Ectodermal cell (in vitro differentiated cells): ENCODE measurements at regions not wholly inside any gene's neighbourhood (a gene's known extent, or its start where the extent isn't known, plus 50 kb on each side); places are given as distances from the start of the nearest gene placed in this dataset.

ENCODE experiments used
- H3K27ac ChIP-seq: 2 replicates; pipeline ENCODE4 v1.7.0; 2013; ENCODE audit warnings: mild to moderate bottlenecking, low read depth, low read length; ENCODE audit not compliant: insufficient read depth, poor library complexity, severe bottlenecking
- H3K27me3 ChIP-seq: 2 replicates; pipeline ENCODE4 v1.7.0; 2013; ENCODE audit warnings: mild to moderate bottlenecking, low read length; ENCODE audit not compliant: insufficient read depth, control insufficient read depth, poor library complexity, severe bottlenecking
- H3K36me3 ChIP-seq: one replicate; pipeline ENCODE4 v1.7.0; 2013; ENCODE audit warnings: low read length; ENCODE audit not compliant: control insufficient read depth, insufficient read depth
- H3K4me1 ChIP-seq: one replicate; pipeline ENCODE4 v1.7.0; 2013; ENCODE audit warnings: low read length; ENCODE audit not compliant: control insufficient read depth, insufficient read depth
- H3K4me3 ChIP-seq: 2 replicates; pipeline ENCODE4 v1.7.0; 2013; ENCODE audit warnings: low read depth, low read length, control low read depth; ENCODE audit not compliant: insufficient read depth
- H3K9me3 ChIP-seq: 2 replicates; pipeline ENCODE4 v1.7.0; 2013; ENCODE audit warnings: mild to moderate bottlenecking, low read length, moderate library complexity; ENCODE audit not compliant: control insufficient read depth
- WGBS, 2 experiments: methylation state at CpG; one replicate each; pipeline ENCODE4 v1.1.7; 2013; ENCODE audit warnings: missing lambda C conversion rate in 2 of 2; 5-methylcytosine and 5-hydroxymethylcytosine counted together

- Histone ChIP-seq H3K4me3 (no peak overlapping the region), H3K9me3 (no peaks in the 10 kb centered on the region), H3K27ac (no peak overlapping the region), H3K4me1 (no peaks in the 10 kb centered on the region), H3K36me3 (no peaks in the 10 kb centered on the region), H3K27me3 (peaks cover 12% of the 10 kb centered on the region)
- WGBS, 2 experiments: 86 to 87% methylated on average over 2 of the region's 2 CpGs
These were observed 383.5 kb downstream of the MATN1 start for GRCh38 chr1:30339866-30340265.

- no peak overlapping the region for H3K4me3 ChIP-seq
- H3K27ac ChIP-seq: no peak overlapping the region
- H3K9me3 ChIP-seq: no peaks in the 10 kb centered on the region
- H3K36me3 ChIP-seq: no peaks in the 10 kb centered on the region
- peaks cover 12% of the 10 kb centered on the region for H3K27me3 ChIP-seq
- H3K4me1 ChIP-seq: no peaks in the 10 kb centered on the region
- WGBS, 2 experiments: 88 to 92% methylated on average over 2 of the region's 2 CpGs
These were observed 384.6 kb downstream of the MATN1 start for GRCh38 chr1:30338765-30339164.

DNA sequence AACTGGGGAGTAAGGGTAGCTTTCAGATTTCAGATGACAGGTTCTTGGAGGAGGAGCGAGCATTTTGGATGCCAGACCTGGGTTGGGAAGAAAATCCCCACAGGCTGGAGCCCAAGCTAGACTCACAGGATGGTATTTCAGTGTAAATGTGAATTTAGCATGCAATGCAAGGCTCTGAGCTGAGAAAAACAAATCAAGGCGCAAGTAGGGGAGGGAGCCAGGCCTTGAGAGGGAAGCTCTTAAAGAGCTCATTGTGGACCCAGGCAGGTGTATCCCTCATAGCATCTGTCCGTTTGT is 386.1 kb downstream of the MATN1 start:
- no peak overlapping the region for H3K27ac ChIP-seq
- no peaks in the 10 kb centered on the region for H3K4me1 ChIP-seq
- H3K36me3 ChIP-seq: no peaks in the 10 kb centered on the region
- WGBS, 2 experiments: 76 to 82% methylated on average over 3 of the region's 3 CpGs
- H3K9me3 ChIP-seq: no peaks in the 10 kb centered on the region
- H3K27me3 ChIP-seq: peaks cover 4% of the 10 kb centered on the region
- H3K4me3 ChIP-seq: no peak overlapping the region

DNA sequence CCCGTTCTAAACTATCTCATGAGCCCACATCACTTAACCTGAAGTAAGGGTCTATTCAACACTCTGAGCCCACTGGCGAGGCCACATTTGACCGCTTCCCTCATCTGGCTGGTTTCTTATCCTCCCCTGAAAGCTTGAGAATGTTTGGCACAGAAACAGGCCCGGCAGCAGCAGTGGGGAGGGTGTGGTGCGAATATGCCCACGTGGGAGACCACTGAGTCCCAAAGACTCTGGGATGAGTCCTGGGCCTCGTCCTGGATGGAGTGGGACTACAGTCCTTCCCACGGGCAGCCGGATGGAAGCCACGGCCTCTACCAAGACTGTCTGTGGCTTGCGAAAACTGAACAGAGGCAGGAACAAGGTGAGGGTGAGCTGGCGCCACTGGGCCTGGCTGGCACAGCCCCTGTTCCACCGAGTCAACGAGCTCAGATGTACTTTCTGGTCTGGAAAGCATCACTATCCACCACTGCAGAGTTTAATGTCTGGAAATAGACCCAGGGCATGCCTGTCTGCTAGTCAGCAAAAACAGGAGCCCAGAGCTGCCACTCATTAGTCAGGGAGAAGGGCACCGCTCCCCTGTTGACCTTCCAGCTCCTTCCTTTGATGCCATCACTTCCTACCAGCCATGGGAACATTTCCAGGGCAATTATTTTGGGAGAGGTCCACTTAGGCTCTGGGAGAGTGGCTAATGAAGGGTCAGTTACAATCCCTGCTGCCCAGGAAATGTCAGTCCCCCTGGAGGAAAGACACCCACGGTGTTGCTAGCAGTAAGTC is 386.6 kb downstream of the MATN1 start:
- Histone ChIP-seq H3K4me1 (no peaks in the 10 kb centered on the region), H3K4me3 (no peak overlapping the region)
- WGBS, 2 experiments: 79 to 81% methylated on average over 16 of the region's 16 CpGs

GRCh38 chr1:30335997-30336390 is 387.4 kb downstream of the MATN1 start:
- Histone ChIP-seq H3K27me3 (no peaks in the 10 kb centered on the region), H3K4me3 (no peak overlapping the region), H3K36me3 (no peaks in the 10 kb centered on the region), H3K27ac (no peak overlapping the region), H3K4me1 (no peaks in the 10 kb centered on the region), H3K9me3 (no peaks in the 10 kb centered on the region)
- 80 to 92% methylated on average over 2 of the region's 2 CpGs for WGBS, 2 experiments

More for the DNA sequence above, 386.6 kb downstream of the MATN1 start:
- H3K9me3 ChIP-seq: no peaks in the 10 kb centered on the region
- no peaks in the 10 kb centered on the region for H3K27me3 ChIP-seq
- H3K36me3 ChIP-seq: no peaks in the 10 kb centered on the region
- H3K27ac ChIP-seq: no peak overlapping the region

- H3K27ac ChIP-seq: no peak overlapping the region
- no peaks in the 10 kb centered on the region for H3K9me3 ChIP-seq
- WGBS, 2 experiments: 88 to 95% methylated on average over 3 of the region's 3 CpGs
- no peaks in the 10 kb centered on the region for H3K36me3 ChIP-seq
- H3K27me3 ChIP-seq: no peaks in the 10 kb centered on the region
- H3K4me1 ChIP-seq: no peaks in the 10 kb centered on the region
- no peak overlapping the region for H3K4me3 ChIP-seq
These were observed 387.9 kb downstream of the MATN1 start for GRCh38 chr1:30335389-30335996.

GRCh38 chr1:30334767-30335166 is 388.6 kb downstream of the MATN1 start:
- Histone ChIP-seq H3K4me1 (no peaks in the 10 kb centered on the region), H3K27me3 (no peaks in the 10 kb centered on the region), H3K9me3 (no peaks in the 10 kb centered on the region), H3K36me3 (no peaks in the 10 kb centered on the region), H3K27ac (no peak overlapping the region), H3K4me3 (no peak overlapping the region)
- WGBS, 2 experiments: 64 to 73% methylated on average over 2 of the region's 2 CpGs

GRCh38 chr1:30332116-30333094 is 391.0 kb downstream of the MATN1 start:
- no peak overlapping the region for H3K4me3 ChIP-seq
- no peaks in the 10 kb centered on the region for H3K36me3 ChIP-seq
- H3K27me3 ChIP-seq: no peaks in the 10 kb centered on the region
- H3K4me1 ChIP-seq: no peaks in the 10 kb centered on the region
- 89% methylated on average over 18 of the region's 18 CpGs for WGBS, 2 experiments
- no peaks in the 10 kb centered on the region for H3K9me3 ChIP-seq
- H3K27ac ChIP-seq: no peak overlapping the region

DNA sequence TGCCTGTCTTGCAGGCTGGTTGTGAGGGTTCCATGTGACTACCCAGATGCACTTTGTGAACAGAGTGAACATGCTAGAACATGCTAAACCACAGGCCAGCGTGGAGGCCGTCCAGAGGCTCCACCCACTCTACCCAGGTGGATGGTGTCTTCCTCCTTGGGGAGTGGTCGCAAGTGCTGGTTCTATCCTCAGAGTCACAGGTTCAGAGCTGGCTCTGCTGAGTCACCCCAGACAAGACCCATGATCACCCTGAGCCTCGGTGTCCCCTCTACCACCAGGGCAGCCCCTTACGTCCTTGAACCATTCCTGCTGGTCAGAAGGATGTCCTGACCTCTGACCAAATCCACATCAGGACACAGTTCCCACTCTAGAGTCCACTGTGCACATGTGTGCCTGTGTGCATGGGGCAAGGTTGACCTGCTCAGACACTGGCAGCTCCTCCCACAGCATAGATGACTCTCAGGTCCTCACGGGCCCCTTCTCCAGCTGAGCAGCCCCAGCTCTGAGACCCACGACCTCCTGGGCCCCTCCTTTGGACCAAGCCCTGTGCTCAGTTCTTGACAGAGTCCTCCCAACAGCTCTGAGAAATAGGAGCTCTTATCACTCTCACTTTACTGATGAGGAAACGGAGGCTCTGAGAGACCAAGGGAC is 391.8 kb downstream of the MATN1 start:
- no peak overlapping the region for H3K4me3 ChIP-seq
- no peaks in the 10 kb centered on the region for H3K36me3 ChIP-seq
- WGBS, 2 experiments: 90 to 91% methylated on average over 8 of the region's 8 CpGs

DNA sequence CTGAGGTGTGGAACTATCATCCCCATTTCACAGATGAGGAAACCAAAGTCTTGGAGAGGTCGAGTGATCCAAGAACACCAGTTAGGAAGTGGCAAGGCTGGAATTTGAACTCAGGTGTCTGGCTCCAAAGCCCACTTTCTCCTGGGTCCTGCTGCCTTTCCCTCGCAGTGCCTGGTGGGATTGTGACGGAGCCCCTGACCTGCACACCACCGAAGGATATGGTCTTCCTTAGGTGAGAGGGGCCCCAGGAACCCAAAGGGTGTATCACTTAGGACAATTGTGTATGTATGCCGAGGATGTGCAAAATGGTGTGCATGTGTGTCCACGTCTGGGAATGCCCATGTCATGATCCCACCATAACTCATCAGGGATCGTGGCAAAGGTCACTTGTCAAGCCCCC is 392.7 kb downstream of the MATN1 start:
- Histone ChIP-seq H3K27ac (no peak overlapping the region), H3K4me1 (no peaks in the 10 kb centered on the region), H3K27me3 (no peaks in the 10 kb centered on the region), H3K36me3 (no peaks in the 10 kb centered on the region), H3K9me3 (no peaks in the 10 kb centered on the region), H3K4me3 (no peak overlapping the region)
- 76 to 81% methylated on average over 7 of the region's 7 CpGs for WGBS, 2 experiments

More for the DNA sequence above, 391.8 kb downstream of the MATN1 start:
- Histone ChIP-seq H3K4me1 (no peaks in the 10 kb centered on the region), H3K27me3 (no peaks in the 10 kb centered on the region), H3K27ac (no peak overlapping the region), H3K9me3 (no peaks in the 10 kb centered on the region)
